IMR-90 (cell line): ENCODE measurements at regions not wholly inside any gene's neighbourhood (a gene's known extent, or its start where the extent isn't known, plus 50 kb on each side); places are given as distances from the start of the nearest gene placed in this dataset.

Experiments
- ATAC-seq: fragments of 200-7000 bp; cut with Tn5 transposase; 2 replicates; pipeline ENCODE4 v1.9.1; 2020; ENCODE audit warnings: low read depth, mild to moderate bottlenecking, moderate library complexity
- BruUV-seq: library from RNA; stranded (reverse); fragments of 400-500 nt; replicated peaks from 2 replicates; lab custom pipeline; 2021; lab: Mats Ljungman, UMichigan
- CTCF ChIA-PET: fragments of 300-600 bp; formaldehyde crosslinking; extraction: SDS; loops from one replicate; lab custom pipeline; 2021; ENCODE audit warnings: antibody characterized with exemption; lab: Yijun Ruan, JAX
- POLR2A ChIA-PET: fragments of 300-600 bp; sonication (Branson Sonifier 250); formaldehyde crosslinking; loops from one replicate; lab custom pipeline; 2022; ENCODE audit warnings: antibody characterized with exemption; ENCODE audit not compliant: unreplicated experiment; lab: Charles Lee
- DNase-seq: peaks from one replicate; pipeline ENCODE4 v3.0.0; 2013
- H2AFZ ChIP-seq: replicated peaks from 2 replicates; pipeline ENCODE3; 2013; ENCODE audit warnings: low read length, mild to moderate bottlenecking; ENCODE audit not compliant: poor library complexity
- H2AK5ac ChIP-seq: 2 replicates; pipeline ENCODE4 v1.6.1; 2013; ENCODE audit warnings: low read depth, low read length, inconsistent platforms
- H2AK9ac ChIP-seq: replicated peaks from 2 replicates; pipeline ENCODE3; 2013; ENCODE audit warnings: mild to moderate bottlenecking, low read depth, low read length, moderate library complexity; ENCODE audit not compliant: poor library complexity
- H2BK120ac ChIP-seq: 2 replicates; pipeline ENCODE4 v1.6.1; 2013; ENCODE audit warnings: low read depth, low read length, inconsistent platforms
- H2BK15ac ChIP-seq: 3 replicates; pipeline ENCODE4 v1.6.1; 2013; ENCODE audit warnings: low read depth, low read length, inconsistent platforms
- H2BK20ac ChIP-seq: 2 replicates; pipeline ENCODE4 v1.6.1; 2013; ENCODE audit warnings: low read depth, mild to moderate bottlenecking, inconsistent platforms, low read length, moderate library complexity
- H2BK5ac ChIP-seq: 2 replicates; pipeline ENCODE4 v1.6.1; 2013; ENCODE audit warnings: mild to moderate bottlenecking, low read depth, low read length, inconsistent platforms; ENCODE audit not compliant: poor library complexity, severe bottlenecking
- H3K14ac ChIP-seq: replicated peaks from 2 replicates; pipeline ENCODE4 v1.6.1; 2013; ENCODE audit warnings: low read depth, low read length, inconsistent platforms
- H3K18ac ChIP-seq: 2 replicates; pipeline ENCODE4 v1.6.1; 2013; ENCODE audit warnings: low read depth, low read length, control low read depth
- H3K23ac ChIP-seq: 2 replicates; pipeline ENCODE4 v1.6.1; 2013; ENCODE audit warnings: low read depth, low read length, inconsistent platforms
- H3K27ac ChIP-seq: 2 replicates; pipeline ENCODE4 v1.5.1; 2013; ENCODE audit warnings: mild to moderate bottlenecking, control low read depth, low read length; ENCODE audit not compliant: insufficient read depth
- H3K27me3 ChIP-seq: 2 replicates; pipeline ENCODE4 v1.6.1; 2013; ENCODE audit warnings: low read length; ENCODE audit not compliant: control insufficient read depth, insufficient read depth
- H3K36me3 ChIP-seq: 2 replicates; pipeline ENCODE4 v1.6.1; 2013; ENCODE audit warnings: low read length, mixed read lengths; ENCODE audit not compliant: control insufficient read depth, insufficient read depth
- H3K4ac ChIP-seq: 2 replicates; pipeline ENCODE4 v1.6.1; 2013; ENCODE audit warnings: low read depth, low read length, inconsistent platforms
- H3K4me1 ChIP-seq: 2 replicates; pipeline ENCODE4 v1.6.1; 2013; ENCODE audit warnings: low read length, mixed read lengths; ENCODE audit not compliant: control insufficient read depth, insufficient read depth
- H3K4me2 ChIP-seq: 2 replicates; pipeline ENCODE4 v1.6.1; 2013; ENCODE audit warnings: low read depth, mild to moderate bottlenecking, control low read depth, low read length, moderate library complexity
- H3K4me3 ChIP-seq: 2 replicates; pipeline ENCODE4 v1.5.1; 2013; ENCODE audit warnings: low read depth, mild to moderate bottlenecking, control low read depth, low read length, moderate library complexity; ENCODE audit not compliant: insufficient read depth
- H3K56ac ChIP-seq: 2 replicates; pipeline ENCODE4 v1.6.1; 2013; ENCODE audit warnings: low read length, inconsistent platforms; ENCODE audit not compliant: insufficient read depth; ENCODE audit errors: extremely low read depth
- H3K79me1 ChIP-seq, 2 experiments: 2 replicates each; pipeline ENCODE4 v1.6.1; 2013; ENCODE audit warnings: low read length in 2 of 2, inconsistent platforms in 1 of 2, low read depth in 1 of 2
- H3K9ac ChIP-seq: 2 replicates; pipeline ENCODE4 v1.6.1; 2013; ENCODE audit warnings: low read depth, low read length, control low read depth
- H3K9me1 ChIP-seq: 2 replicates; pipeline ENCODE4 v1.6.1; 2013; ENCODE audit warnings: low read length, inconsistent platforms; ENCODE audit not compliant: insufficient read depth
- H3K9me3 ChIP-seq: 2 replicates; pipeline ENCODE4 v1.6.1; 2013; ENCODE audit warnings: low read length; ENCODE audit not compliant: control insufficient read depth, insufficient read depth
- H4K20me1 ChIP-seq: 2 replicates; pipeline ENCODE4 v1.6.1; 2013; ENCODE audit warnings: low read length, inconsistent platforms; ENCODE audit not compliant: insufficient read depth
- H4K5ac ChIP-seq: 2 replicates; pipeline ENCODE4 v1.6.1; 2013; ENCODE audit warnings: mild to moderate bottlenecking, low read depth, low read length, control low read depth
- H4K8ac ChIP-seq, 2 experiments: 2 replicates each; pipeline ENCODE4 v1.6.1; 2013; ENCODE audit warnings: low read depth in 2 of 2, low read length in 2 of 2, control low read depth in 1 of 2, inconsistent platforms in 1 of 2
- H4K91ac ChIP-seq: 2 replicates; pipeline ENCODE4 v1.6.1; 2013; ENCODE audit warnings: low read depth, low read length, inconsistent platforms; ENCODE audit not compliant: insufficient read depth
- BHLHE40 ChIP-seq: fragments of 150-350 bp; IDR thresholded peaks from 2 replicates; pipeline ENCODE4 v1.6.1; 2016; ENCODE audit warnings: mild to moderate bottlenecking, low read depth, low read length
- ELK1 ChIP-seq: fragments of 150-350 bp; IDR thresholded peaks from 2 replicates; pipeline ENCODE4 v1.6.1; 2016; ENCODE audit warnings: low read depth, mild to moderate bottlenecking, low read length, moderate library complexity, borderline replicate concordance
- MXI1 ChIP-seq: IDR thresholded peaks from 2 replicates; pipeline ENCODE4 v1.6.1; 2012; ENCODE audit warnings: low read depth, mild to moderate bottlenecking, low read length, moderate library complexity, borderline replicate concordance
- RAD21 ChIP-seq: IDR thresholded peaks from 2 replicates; pipeline ENCODE4 v1.6.1; 2012; ENCODE audit warnings: low read length, improper control_type of control experiment
- SMC3 ChIP-seq: fragments of 150-350 bp; IDR thresholded peaks from 2 replicates; pipeline ENCODE4 v1.6.1; 2016; ENCODE audit warnings: low read depth, mild to moderate bottlenecking, antibody characterized with exemption, low read length, moderate library complexity
- WGBS, 2 experiments: methylation state at CpG; one replicate each; pipeline versions ENCODE4 v1.1.5 to v1.1.7; 2013; ENCODE audit warnings: missing lambda C conversion rate in 2 of 2; ENCODE audit not compliant: insufficient read length in 1 of 2; ENCODE audit errors: extremely low coverage in 2 of 2; 5-methylcytosine and 5-hydroxymethylcytosine counted together
- dilution Hi-C: fragments of 300-500 bp; cut with HindIII; formaldehyde crosslinking; loops from one replicate; pipeline ENCODE4 v1.14.3; 2018; ENCODE audit warnings: low sequenced_read_pairs; ENCODE audit not compliant: unreplicated experiment
- in situ Hi-C: fragments of 300-500 bp; cut with MboI; formaldehyde crosslinking; loops from 3 replicates; pipeline ENCODE4 v1.14.3; 2019; ENCODE audit warnings: low sequenced_read_pairs, inconsistent platforms, mixed read lengths
- intact Hi-C: fragments of 100-400 bp; cut with micrococcal nuclease; formaldehyde crosslinking; loops from 2 replicates; pipeline ENCODE4 v1.10.0; 2022

- no peak for TF ChIP-seq ELK1
- no peak for TF ChIP-seq BHLHE40
- no peak for TF ChIP-seq RAD21
- no peak for TF ChIP-seq MXI1
- no peak for TF ChIP-seq SMC3
- Histone ChIP-seq H4K8ac (no peak overlapping the region), H2AK9ac (no peak overlapping the region), H3K23ac (no peak overlapping the region), H2BK20ac (no peak overlapping the region), H3K36me3 (no peaks in the 10 kb centered on the region; the same call in 1 of the 2 replicates), H4K91ac (no peak overlapping the region), H2BK120ac (no peak overlapping the region), H3K9me3 (peaks cover 2% of the 10 kb centered on the region; the same call in 1 of the 2 replicates), H2BK5ac (no peak overlapping the region), H3K18ac (no peak overlapping the region), H3K4me2 (no peak overlapping the region), H3K14ac (no peak overlapping the region), H3K9ac (no peak overlapping the region), H2BK15ac (no peak overlapping the region), H2AFZ (no peak overlapping the region), H3K56ac (no peak overlapping the region), H3K79me1 (no peaks in the 10 kb centered on the region), H3K27ac (no peak overlapping the region), H2AK5ac (no peak overlapping the region), H3K4ac (no peak overlapping the region), H4K5ac (no peak overlapping the region), H4K20me1 (no peaks in the 10 kb centered on the region), H3K9me1 (peaks cover 2% of the 10 kb centered on the region; the same call in 1 of the 2 replicates), H3K4me1 (no peaks in the 10 kb centered on the region), H3K27me3 (no peaks in the 10 kb centered on the region), H3K4me3 (no peak overlapping the region)
- in situ Hi-C loops, result no loop called here
- WGBS, 2 experiments, result 79% methylated on average over 4 of the region's 16 CpGs; no CpG with 5 or more reads in 1 of the 2 experiments
- ChIA-PET POLR2A (no interaction called here), CTCF (no interaction called here)
- ATAC-seq, result no peak
- no peak for DNase-seq
- BruUV-seq, result no TSS peak
- intact Hi-C loops, result no loop called here
- dilution Hi-C loops, result no loop called here
Measured at GRCh38 chr17:417691-418420, 65.2 kb upstream of the RPH3AL start.
